ENCODE measurements at regions not wholly inside any gene's neighbourhood (a gene's known extent, or its start where the extent isn't known, plus 50 kb on each side); places are given as distances from the start of the nearest gene placed in this dataset.
"Not testable (repeated sequence)": the region's sequence is repeated elsewhere in the genome, so short reads cannot be mapped to it uniquely, and the experiment has no call there.

GRCh38 chr9:63912451-63912850 lies 1372.6 kb downstream of the FOXD4L5 start:
- not testable (repeated sequence) for DNase-seq (ENCODE audit: low read depth)

GRCh38 chr9:63909076-63909475 lies 1375.9 kb downstream of the FOXD4L5 start:
- not testable (repeated sequence) for DNase-seq (ENCODE audit: low read depth)

GRCh38 chr9:63899637-63900190 lies 1385.3 kb downstream of the FOXD4L5 start:
- DNase-seq (ENCODE audit: low read depth) = not testable (repeated sequence)

- DNase-seq (ENCODE audit: low read depth) = not testable (repeated sequence)
Observed at GRCh38 chr9:63881386-63881785, 1403.6 kb downstream of the FOXD4L5 start.

GRCh38 chr9:63876380-63876779 lies 1408.6 kb downstream of the FOXD4L5 start:
- not testable (repeated sequence) for DNase-seq (ENCODE audit: low read depth)

DNA sequence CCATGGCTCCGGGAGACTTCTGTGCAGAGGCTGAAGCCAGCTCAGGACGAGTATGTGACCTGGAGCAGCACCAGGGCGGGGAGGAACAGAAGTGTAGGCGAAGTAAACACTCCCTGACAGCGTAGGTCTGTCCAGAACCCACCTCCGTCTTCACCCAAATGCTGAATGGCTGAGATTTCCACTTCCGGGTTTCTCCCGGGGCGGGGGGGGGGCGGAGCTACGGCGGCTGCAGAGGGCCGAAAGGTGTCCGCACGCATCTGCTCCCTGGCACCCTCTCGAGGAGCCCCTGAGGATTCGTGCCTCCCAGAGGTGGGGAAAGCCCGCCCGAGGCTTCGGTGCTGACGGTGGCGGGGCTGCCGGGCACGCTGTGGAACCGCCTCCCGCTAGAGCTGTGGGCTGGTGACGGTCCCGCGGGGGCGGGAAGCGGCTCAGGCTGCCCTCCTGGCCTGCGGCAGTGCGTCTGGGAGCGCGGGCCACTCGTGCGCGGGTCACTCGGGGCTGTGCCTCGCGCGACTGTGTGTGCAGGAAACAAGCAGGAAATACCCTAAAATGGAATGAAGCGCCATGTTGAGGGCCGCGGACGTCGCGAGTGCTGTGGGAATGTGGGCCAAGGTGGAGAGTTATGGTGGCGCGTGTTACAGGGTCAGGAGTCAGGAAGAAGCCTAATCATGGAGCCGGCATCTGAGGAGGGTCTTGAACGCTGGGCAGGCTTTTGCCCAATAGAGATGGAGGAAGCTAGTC lies 1425.4 kb downstream of the FOXD4L5 start:
- peak; percentile 12 for DNase-seq (ENCODE audit: low read depth)

DNA sequence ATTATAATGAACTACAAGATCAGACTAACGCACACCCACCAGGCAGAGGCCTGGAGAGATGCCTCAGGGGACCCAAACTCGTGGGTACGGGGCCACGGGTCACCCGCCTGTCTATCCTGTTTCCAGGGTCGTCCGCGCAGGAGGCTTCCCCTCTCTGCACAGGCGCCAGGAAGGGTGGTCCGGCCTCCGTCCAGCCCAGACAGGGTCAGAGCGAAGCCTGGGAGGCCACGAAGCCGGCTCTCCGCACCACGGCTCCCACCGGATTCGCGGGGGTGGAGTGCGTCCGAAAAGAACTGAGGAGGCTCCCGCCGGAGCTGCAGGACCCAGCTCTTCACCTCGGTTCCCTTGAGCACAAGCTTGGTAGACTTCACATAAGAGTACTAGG lies 1425.9 kb downstream of the FOXD4L5 start:
- DNase-seq (ENCODE audit: low read depth) = not testable (repeated sequence)

- DNase-seq (ENCODE audit: low read depth) = not testable (repeated sequence)
Observed at GRCh38 chr9:63853140-63853751, 1431.8 kb downstream of the FOXD4L5 start.

- not testable (repeated sequence) for DNase-seq (ENCODE audit: low read depth)
Observed at GRCh38 chr9:63824804-63825203, 1460.2 kb downstream of the FOXD4L5 start.

- not testable (repeated sequence) for DNase-seq (ENCODE audit: low read depth)
Observed at GRCh38 chr9:63823375-63824201, 1461.4 kb downstream of the FOXD4L5 start.

GRCh38 chr9:63822615-63823374 lies 1462.2 kb downstream of the FOXD4L5 start:
- DNase-seq (ENCODE audit: low read depth) = not testable (repeated sequence)

DNA sequence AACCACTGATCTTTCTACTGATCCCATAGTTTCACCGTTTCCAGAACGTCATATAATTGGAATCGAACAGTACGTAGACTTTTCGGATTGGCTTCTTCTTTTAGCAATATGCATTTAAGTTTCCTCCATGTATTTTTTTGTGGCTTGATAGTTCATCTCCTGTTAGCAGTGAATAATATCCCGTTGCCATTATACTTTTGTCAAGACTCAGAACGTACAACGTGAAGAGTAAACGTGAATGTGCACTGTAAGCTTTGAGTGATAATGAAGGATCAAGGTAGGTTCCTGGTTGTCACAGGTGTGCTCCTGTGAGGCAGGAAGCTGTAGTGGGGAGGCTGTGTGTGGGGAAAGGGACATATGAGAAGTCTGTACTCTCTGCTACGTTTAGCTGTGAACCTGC lies 1463.7 kb downstream of the FOXD4L5 start:
- not testable (repeated sequence) for DNase-seq (ENCODE audit: low read depth)

- not testable (repeated sequence) for DNase-seq (ENCODE audit: low read depth)
Observed at GRCh38 chr9:63820882-63821281, 1464.1 kb downstream of the FOXD4L5 start.

DNA sequence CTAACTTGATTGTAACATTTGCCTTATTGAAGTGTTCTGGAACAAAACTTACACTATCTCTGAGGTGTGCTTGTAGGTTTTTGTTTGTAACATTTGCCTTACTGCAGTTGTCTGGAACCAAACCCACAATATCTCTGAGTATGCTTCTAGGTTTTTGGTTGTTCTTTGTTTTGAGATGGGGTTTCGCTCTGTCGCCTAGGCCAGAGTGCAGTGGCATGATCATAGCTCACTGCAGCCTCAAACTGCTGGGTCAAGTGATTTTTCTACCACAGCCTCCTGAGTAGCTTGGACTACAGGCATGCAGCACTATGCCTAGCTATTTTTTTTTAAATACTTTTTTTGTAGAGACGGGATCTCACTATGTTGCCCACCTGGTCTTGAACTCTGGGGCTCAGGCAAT lies 1464.6 kb downstream of the FOXD4L5 start:
- DNase-seq (ENCODE audit: low read depth) = not testable (repeated sequence)

GRCh38 chr9:63817622-63818518 lies 1467.1 kb downstream of the FOXD4L5 start:
- DNase-seq (ENCODE audit: low read depth) = peak; percentile 51

DNA sequence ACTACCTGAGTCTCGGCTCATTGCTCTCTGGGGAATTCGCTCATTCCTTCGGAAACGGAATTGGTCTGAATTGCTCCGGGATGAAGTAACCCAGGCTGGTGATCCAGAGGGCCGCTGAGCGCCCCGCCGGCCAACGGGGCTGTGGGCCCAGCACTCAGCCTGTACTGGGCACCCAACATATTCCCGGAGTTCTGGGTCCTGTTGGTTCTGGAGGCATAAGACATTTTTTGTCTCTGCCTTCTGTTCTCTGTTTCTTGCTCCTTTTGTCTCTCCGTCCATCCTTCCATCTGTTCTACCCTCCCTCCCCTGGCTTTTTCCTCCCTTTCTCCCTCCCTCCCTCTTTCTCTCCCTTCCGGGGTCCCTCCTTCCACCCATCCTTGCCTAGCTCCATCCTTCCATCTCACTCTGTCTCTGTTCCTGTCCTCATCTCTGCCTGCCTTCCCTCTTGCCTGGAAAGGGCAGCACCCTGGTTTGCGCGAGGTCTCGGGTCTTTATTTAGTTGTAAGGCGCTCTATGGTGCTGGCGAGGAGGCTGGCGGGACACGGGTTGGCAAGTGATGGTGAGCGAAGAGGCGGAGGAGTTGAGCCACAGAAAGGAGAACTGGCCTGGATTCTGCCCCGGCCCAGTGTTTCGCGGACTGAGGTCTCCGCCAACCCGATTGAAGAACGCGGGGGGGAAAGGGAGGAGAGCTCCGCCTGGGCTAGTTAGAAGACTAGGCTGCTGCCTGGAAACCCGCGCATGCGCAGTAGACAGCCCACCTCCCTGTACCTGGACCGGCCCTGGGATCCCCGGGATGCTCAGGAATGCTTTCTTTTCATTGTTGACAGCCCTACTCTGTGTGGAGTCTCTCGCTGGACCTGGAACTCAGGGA lies 1468.0 kb downstream of the FOXD4L5 start:
- DNase-seq (ENCODE audit: low read depth) = peak; percentile 54

DNA sequence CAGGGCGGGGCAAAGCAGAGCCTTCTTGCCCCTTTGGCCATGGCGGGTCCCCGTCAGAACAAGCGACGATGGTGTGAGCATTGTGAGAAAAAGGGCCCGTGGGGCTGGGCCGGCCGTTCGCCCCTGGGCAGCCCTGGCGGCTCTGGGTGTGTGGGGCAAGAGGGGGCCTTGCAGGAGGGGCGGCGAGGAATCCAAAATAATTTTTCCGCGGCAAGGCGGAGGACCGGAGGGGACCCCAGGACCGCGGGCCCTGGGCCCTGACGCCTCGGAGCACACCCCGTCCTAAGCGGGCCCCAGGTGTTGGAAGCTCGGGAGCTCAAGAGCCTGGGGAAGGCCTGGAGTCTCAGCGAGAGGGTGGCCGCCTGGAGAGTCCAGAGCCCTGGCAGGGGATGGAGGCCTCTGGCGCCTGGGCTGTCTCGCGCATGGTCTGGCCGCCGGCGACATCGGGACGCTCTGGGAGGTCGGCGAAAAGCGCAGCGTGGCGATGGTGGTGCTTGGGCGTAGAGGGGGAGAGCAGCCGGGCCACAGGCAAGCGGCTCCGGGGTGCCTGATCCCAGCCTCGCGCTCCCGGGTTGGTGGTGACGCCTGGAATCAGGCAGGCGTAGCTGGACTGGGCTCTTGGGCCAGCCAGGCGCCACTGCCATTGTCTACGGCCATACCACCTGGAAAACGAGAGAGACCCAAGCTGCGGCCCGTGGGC lies 1469.9 kb downstream of the FOXD4L5 start:
- not testable (repeated sequence) for DNase-seq (ENCODE audit: low read depth)

DNA sequence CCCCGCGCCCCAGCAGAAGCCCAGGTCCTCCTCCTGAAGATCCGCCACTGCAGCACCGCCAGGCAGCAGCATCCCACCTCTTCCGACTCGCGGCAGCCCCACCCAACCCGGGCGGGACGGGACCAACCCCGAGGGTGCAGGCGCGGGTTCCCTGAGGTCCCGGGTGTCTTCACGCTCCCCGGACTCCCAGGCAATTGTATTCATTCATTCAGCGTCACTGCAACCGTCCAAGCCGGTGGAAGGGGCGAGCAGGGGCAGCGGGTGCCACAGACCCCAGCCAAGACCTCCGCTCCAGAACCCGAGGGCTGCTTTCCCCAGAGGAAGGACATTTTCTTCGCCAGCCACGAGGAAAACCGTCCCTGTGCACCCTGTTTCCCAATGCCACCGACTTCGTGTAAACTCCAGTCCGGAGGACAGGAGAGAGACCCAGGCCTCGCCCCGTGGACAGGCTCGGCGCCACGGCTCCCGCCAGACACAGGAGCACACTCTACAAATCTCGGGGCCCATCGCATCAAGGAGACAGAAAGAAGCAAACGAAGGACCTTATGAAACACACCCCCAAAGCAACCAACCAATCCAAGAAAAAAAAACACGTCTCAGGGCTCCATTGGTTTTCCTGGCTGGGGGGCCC lies 1471.5 kb downstream of the FOXD4L5 start:
- not testable (repeated sequence) for DNase-seq (ENCODE audit: low read depth)
